Mesothelial cell of epicardium (in vitro differentiated cells): ENCODE measurements at regions not wholly inside any gene's neighbourhood (a gene's known extent, or its start where the extent isn't known, plus 50 kb on each side); places are given as distances from the start of the nearest gene placed in this dataset.

ENCODE experiments used
- DNase-seq, 2 experiments: peaks; one replicate each; pipeline ENCODE4 v3.0.0; 2021; ENCODE audit warnings: low spot score in 2 of 2; ENCODE audit not compliant: unreplicated experiment in 2 of 2
- H3K27ac Mint-ChIP-seq: 2 replicates; pipeline ENCODE4 v1.8.0; 2021; ENCODE audit warnings: mixed read lengths
- H3K27me3 Mint-ChIP-seq: 2 replicates; pipeline ENCODE4 v1.8.0; 2021; ENCODE audit warnings: low read depth, mixed read lengths
- H3K36me3 Mint-ChIP-seq: 2 replicates; pipeline ENCODE4 v1.8.0; 2021; ENCODE audit warnings: mixed read lengths
- H3K4me1 Mint-ChIP-seq: 2 replicates; pipeline ENCODE4 v1.8.0; 2021; ENCODE audit warnings: mixed read lengths
- H3K4me3 Mint-ChIP-seq: 2 replicates; pipeline ENCODE4 v1.8.0; 2021; ENCODE audit warnings: mild to moderate bottlenecking, moderate library complexity, mixed read lengths
- H3K9me3 Mint-ChIP-seq: 2 replicates; pipeline ENCODE4 v1.8.0; 2021; ENCODE audit warnings: mixed read lengths
- TF ChIP-seq, protein P1 (sequence below): fragments of 200-600 bp; sonication (generic); IDR thresholded peaks from one replicate; pipeline ENCODE4 v1.5.0; 2021; ENCODE audit warnings: antibody characterized with exemption; ENCODE audit not compliant: unreplicated experiment

DNA sequence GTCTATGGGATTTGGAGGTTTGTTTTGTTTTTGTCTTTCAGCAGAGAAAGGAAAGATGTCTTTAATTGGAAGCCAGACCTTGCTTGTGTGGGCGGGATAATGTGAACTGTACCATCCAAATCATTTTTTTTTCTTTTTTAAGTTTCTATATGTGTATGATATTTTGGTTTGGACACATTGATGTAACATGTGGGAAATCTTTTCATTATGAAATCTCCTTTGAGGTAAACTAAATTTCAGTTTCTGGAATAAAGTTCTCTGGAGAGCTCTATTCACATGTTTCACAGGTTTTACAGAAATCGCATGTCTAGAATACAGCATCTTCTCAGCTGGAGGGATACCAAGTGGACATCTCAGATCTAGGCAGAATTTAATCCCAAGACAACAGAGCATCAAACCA, 451.5 kb upstream of the MDFIC2 start:
- TF ChIP-seq, protein P1, sequence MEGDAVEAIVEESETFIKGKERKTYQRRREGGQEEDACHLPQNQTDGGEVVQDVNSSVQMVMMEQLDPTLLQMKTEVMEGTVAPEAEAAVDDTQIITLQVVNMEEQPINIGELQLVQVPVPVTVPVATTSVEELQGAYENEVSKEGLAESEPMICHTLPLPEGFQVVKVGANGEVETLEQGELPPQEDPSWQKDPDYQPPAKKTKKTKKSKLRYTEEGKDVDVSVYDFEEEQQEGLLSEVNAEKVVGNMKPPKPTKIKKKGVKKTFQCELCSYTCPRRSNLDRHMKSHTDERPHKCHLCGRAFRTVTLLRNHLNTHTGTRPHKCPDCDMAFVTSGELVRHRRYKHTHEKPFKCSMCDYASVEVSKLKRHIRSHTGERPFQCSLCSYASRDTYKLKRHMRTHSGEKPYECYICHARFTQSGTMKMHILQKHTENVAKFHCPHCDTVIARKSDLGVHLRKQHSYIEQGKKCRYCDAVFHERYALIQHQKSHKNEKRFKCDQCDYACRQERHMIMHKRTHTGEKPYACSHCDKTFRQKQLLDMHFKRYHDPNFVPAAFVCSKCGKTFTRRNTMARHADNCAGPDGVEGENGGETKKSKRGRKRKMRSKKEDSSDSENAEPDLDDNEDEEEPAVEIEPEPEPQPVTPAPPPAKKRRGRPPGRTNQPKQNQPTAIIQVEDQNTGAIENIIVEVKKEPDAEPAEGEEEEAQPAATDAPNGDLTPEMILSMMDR: no peak
- no peaks in the 10 kb centered on the region for H3K36me3 Mint-ChIP-seq
- no peak for DNase-seq
- no peaks in the 10 kb centered on the region for H3K4me1 Mint-ChIP-seq
- no peak overlapping the region for H3K27ac Mint-ChIP-seq
- H3K4me3 Mint-ChIP-seq: no peak overlapping the region
- H3K27me3 Mint-ChIP-seq: peaks cover 5% of the 10 kb centered on the region
- H3K9me3 Mint-ChIP-seq: no peaks in the 10 kb centered on the region

DNA sequence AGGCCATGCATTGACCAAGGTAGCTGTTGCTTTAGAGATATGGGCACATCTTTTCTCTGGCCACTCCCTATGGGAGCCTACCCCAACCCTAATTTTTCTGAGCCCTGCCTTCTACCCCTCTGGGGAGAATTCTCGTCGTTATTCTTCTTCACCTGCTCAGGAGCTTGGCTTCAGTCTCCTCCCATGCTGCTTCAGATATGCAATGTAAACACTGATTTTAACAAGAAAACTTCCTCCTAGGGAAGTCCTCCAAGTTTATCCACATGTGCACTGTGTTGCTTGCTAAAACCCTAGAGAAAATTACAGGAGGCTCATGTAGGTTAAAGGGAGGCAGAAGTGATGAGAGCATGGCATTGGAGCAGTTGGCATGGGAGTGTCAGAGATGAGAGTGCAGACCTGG, 445.2 kb upstream of the MDFIC2 start:
- DNase-seq: no peak
- TF ChIP-seq, protein P1: no peak
- Mint-ChIP-seq H3K27ac (no peak overlapping the region), H3K9me3 (no peaks in the 10 kb centered on the region), H3K27me3 (peaks cover 2% of the 10 kb centered on the region), H3K36me3 (no peaks in the 10 kb centered on the region), H3K4me1 (no peaks in the 10 kb centered on the region), H3K4me3 (no peak overlapping the region)

DNA sequence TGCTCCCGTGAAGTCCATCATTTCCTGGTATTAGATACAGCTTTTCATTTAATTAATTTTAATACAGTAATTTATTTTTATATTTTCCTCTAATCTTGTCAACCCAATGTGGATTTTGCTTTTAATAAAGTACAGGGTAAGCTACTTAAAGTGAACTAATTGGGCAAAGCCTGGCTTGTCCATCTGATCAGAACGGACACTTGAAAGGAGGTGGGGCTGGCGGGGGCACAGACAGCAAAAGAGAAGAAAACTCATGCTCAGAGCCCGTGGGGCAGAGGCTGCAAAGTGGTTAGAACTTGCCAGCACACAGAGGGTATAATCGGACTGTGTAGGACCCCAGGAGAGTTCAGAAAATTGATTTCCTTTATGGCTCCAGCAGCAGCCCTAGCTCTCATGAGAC, 443.1 kb upstream of the MDFIC2 start:
- Mint-ChIP-seq H3K27me3 (peaks cover 2% of the 10 kb centered on the region), H3K36me3 (no peaks in the 10 kb centered on the region), H3K4me1 (no peaks in the 10 kb centered on the region), H3K27ac (no peak overlapping the region), H3K9me3 (no peaks in the 10 kb centered on the region), H3K4me3 (no peak overlapping the region)
- DNase-seq: no peak
- TF ChIP-seq, protein P1: no peak

DNA sequence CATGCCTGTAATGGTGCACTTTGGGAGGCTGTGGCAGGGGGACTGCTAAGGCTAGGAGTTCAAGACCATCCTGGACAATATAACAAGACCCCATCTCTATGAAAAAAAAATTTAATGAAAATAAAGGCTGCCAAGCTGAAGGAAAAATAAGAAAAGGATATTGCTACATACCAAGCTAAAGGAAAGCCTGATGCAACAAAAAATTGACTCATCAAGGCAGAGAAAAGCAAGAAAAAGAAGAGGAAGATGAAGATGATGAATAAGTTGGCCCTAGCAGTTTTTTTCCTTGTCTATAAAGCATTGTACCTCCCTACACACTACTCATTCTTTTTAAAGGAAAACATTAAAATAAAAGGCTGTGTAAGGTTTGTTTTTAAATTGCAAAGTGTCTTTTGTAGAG, 441.9 kb upstream of the MDFIC2 start:
- Mint-ChIP-seq H3K9me3 (no peaks in the 10 kb centered on the region), H3K36me3 (no peaks in the 10 kb centered on the region), H3K4me1 (peaks cover 2% of the 10 kb centered on the region), H3K4me3 (no peak overlapping the region), H3K27me3 (peaks cover 2% of the 10 kb centered on the region), H3K27ac (no peak overlapping the region)
- DNase-seq: no peak
- TF ChIP-seq, protein P1: no peak

DNA sequence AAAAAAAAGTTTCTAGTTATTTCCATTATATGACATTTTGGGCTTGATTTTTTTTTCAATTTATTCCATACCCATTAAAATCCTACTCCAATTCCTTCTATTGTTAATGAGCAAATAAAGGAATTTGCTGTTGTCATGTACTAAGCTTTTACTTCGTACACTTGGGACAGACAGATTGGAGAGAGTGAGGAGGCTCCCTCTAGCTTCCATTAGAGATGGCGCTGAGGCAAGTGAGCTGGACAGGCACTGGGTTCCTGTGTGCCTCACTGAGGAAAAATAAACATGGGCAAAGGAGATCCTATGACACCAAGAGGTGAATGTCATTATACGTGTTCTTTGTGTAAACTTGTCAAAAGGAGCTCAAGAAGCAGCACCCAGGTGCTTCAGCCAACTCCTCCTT, 441.1 kb upstream of the MDFIC2 start:
- peaks cover 2% of the 10 kb centered on the region for H3K27me3 Mint-ChIP-seq
- H3K4me3 Mint-ChIP-seq: no peak overlapping the region
- no peaks in the 10 kb centered on the region for H3K9me3 Mint-ChIP-seq
- H3K4me1 Mint-ChIP-seq: peaks cover 9% of the 10 kb centered on the region
- no peak overlapping the region for H3K27ac Mint-ChIP-seq
- H3K36me3 Mint-ChIP-seq: no peaks in the 10 kb centered on the region
- DNase-seq: no peak
- TF ChIP-seq, protein P1: no peak

DNA sequence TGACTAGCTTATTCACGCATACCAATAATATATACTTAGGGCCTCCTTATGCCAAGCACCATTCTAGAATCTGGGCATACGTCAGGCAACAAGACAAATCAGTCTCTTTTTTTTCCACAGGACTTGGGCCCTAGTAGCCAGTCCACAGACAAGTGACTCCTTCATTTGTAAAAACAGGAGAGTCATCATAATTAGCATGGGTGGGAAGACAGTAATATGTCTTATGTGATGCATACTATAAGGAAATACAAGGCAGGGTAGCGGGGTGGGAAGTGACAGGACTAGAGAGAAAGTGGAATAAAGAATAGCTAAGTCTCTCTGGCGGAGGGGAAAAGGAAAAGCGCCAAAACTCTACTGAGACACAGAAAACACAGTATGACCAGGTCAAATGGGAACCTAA, 439.6 kb upstream of the MDFIC2 start:
- TF ChIP-seq, protein P1: no peak

More for the DNA sequence above, 439.6 kb upstream of the MDFIC2 start:
- DNase-seq: no peak
- Mint-ChIP-seq H3K36me3 (no peaks in the 10 kb centered on the region), H3K4me1 (peaks cover 13% of the 10 kb centered on the region), H3K27ac (no peak overlapping the region), H3K9me3 (no peaks in the 10 kb centered on the region), H3K27me3 (peaks cover 2% of the 10 kb centered on the region), H3K4me3 (no peak overlapping the region)
